ENCODE measurements at regions not wholly inside any gene's neighbourhood (a gene's known extent, or its start where the extent isn't known, plus 50 kb on each side); places are given as distances from the start of the nearest gene placed in this dataset.

GRCh38 chr1:230476622-230477003, 50.5 kb upstream of the PGBD5 start:
- H3K4me3 ChIP-seq (replicated peaks in 1 of 2; ENCODE audit: low read depth in 1 of 2, low read length in 2 of 2) = no peak overlapping the region
- ChIA-PET RAD21 (ENCODE audit: low non-redundant PET in 1 of 2, low total read pairs in 2 of 2, uncharacterized antibody in 2 of 2, unreplicated experiment in 2 of 2) (no interaction called here), POLR2A (no interaction called here), CTCF (no interaction called here)
- no peaks in the 10 kb centered on the region for H3K9me3 ChIP-seq (ENCODE audit: control insufficient read depth in 1 of 2, insufficient read depth in 1 of 2, low read depth in 1 of 2, low read length in 2 of 2)
- no peak for ATAC-seq
- no peaks in the 10 kb centered on the region for H3K79me2 ChIP-seq (ENCODE audit: insufficient read depth, low read length)
- no peaks in the 10 kb centered on the region for H3K4me1 ChIP-seq (ENCODE audit: control insufficient read depth in 1 of 2, insufficient read depth in 2 of 2, low read length in 2 of 2)
- no peaks in the 10 kb centered on the region for H4K20me1 ChIP-seq (ENCODE audit: insufficient read depth)
- no peak for DNase-seq (ENCODE audit: low read depth, low spot score)
- H3K9me2 ChIP-seq (ENCODE audit: insufficient read depth) = no peaks in the 10 kb centered on the region
- H3K27ac ChIP-seq (ENCODE audit: low read depth, low read length) = no peak overlapping the region
- BruUV-seq (replicated peaks) = no TSS peak
- H3K4me2 ChIP-seq (ENCODE audit: low read length) = no peak overlapping the region
- intact Hi-C loops (cut with micrococcal nuclease) = no loop called here
- no peaks in the 10 kb centered on the region for H3K36me3 ChIP-seq (ENCODE audit: control insufficient read depth in 1 of 2, insufficient read depth in 2 of 2, low read length in 2 of 2)
- no peak overlapping the region for H3K9ac ChIP-seq (ENCODE audit: low read length)
- H2AFZ ChIP-seq (ENCODE audit: low read depth, low read length, poor library complexity, severe bottlenecking) = no peak overlapping the region
- TF ChIP-seq SRF (IDR thresholded peaks at IDR 0.05; ENCODE audit: low read depth) (no peak), CTCF (IDR thresholded peaks at IDR 0.05 in 2 of 3, conservative IDR thresholded peaks at IDR 0.05 in 1 of 3; ENCODE audit: borderline replicate concordance in 1 of 3, insufficient read depth in 1 of 3, low read depth in 2 of 3, low read length in 2 of 3) (no peak), JUND (IDR thresholded peaks at IDR 0.05) (no peak), ELF1 (IDR thresholded peaks at IDR 0.05; ENCODE audit: borderline replicate concordance, low read depth) (no peak), ZBTB33 (IDR thresholded peaks at IDR 0.05; ENCODE audit: extremely low read depth, insufficient replicate concordance, low read length) (no peak), REST (IDR thresholded peaks at IDR 0.05; ENCODE audit: low read depth) (no peak), RAD21 (IDR thresholded peaks at IDR 0.05; ENCODE audit: low read depth) (no peak), ZNF274 (IDR thresholded peaks at IDR 0.05; ENCODE audit: low read depth, low read length) (no peak), ATF3 (IDR thresholded peaks at IDR 0.05) (no peak), FOSL1 (IDR thresholded peaks at IDR 0.05; ENCODE audit: low read depth) (no peak), POLR2AphosphoS5 (IDR thresholded peaks at IDR 0.05; ENCODE audit: low read depth, low read length) (no peak), EGR1 (IDR thresholded peaks at IDR 0.05; ENCODE audit: low read depth) (no peak), SP1 (IDR thresholded peaks at IDR 0.05; ENCODE audit: low read depth) (no peak), YY1 (IDR thresholded peaks at IDR 0.05; ENCODE audit: extremely low read depth, insufficient replicate concordance, low read depth, low read length) (no peak), CBX3 (IDR thresholded peaks at IDR 0.05; ENCODE audit: low read depth) (no peak), CEBPB (IDR thresholded peaks at IDR 0.05; ENCODE audit: low read depth) (no peak), EZH2 (IDR thresholded peaks at IDR 0.05) (no peak), MAX (IDR thresholded peaks at IDR 0.05) (no peak)
- H3K27me3 ChIP-seq (ENCODE audit: insufficient read depth, low read length) = peaks cover 45% of the 10 kb centered on the region
